ENCODE measurements at regions not wholly inside any gene's neighbourhood (a gene's known extent, or its start where the extent isn't known, plus 50 kb on each side); places are given as distances from the start of the nearest gene placed in this dataset.

DNA sequence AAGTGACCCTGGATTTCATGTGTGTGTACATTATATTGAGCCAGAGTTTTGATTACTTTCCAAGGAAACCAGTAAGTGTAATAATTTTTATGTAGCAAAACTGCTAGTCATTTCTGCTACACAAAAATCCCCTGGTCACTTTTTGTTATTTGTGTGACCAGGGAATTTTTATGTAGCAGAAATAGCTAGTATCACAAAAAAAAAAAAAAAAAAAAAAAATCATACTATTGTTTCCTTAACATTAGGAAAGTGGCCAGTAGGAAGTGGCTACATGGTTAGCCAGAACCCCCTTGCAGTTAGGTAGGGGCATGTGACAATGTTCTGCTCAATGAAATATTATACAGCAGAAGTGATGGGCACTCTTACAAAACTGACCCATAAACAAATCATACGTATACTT, 434.0 kb upstream of the BTBD3 start:
- no peak overlapping the region for H3K27ac ChIP-seq
- TF ChIP-seq, protein P1, sequence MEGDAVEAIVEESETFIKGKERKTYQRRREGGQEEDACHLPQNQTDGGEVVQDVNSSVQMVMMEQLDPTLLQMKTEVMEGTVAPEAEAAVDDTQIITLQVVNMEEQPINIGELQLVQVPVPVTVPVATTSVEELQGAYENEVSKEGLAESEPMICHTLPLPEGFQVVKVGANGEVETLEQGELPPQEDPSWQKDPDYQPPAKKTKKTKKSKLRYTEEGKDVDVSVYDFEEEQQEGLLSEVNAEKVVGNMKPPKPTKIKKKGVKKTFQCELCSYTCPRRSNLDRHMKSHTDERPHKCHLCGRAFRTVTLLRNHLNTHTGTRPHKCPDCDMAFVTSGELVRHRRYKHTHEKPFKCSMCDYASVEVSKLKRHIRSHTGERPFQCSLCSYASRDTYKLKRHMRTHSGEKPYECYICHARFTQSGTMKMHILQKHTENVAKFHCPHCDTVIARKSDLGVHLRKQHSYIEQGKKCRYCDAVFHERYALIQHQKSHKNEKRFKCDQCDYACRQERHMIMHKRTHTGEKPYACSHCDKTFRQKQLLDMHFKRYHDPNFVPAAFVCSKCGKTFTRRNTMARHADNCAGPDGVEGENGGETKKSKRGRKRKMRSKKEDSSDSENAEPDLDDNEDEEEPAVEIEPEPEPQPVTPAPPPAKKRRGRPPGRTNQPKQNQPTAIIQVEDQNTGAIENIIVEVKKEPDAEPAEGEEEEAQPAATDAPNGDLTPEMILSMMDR (IDR thresholded peaks at IDR 0.05), result no peak
- no peak for TF ChIP-seq POLR2A (IDR thresholded peaks at IDR 0.05)
- H3K9me3 ChIP-seq, result no peaks in the 10 kb centered on the region
- H3K4me1 ChIP-seq, result no peaks in the 10 kb centered on the region
- DNase-seq, result no peak
- H3K27me3 ChIP-seq, result no peaks in the 10 kb centered on the region
- H3K36me3 ChIP-seq, result no peaks in the 10 kb centered on the region
- no peak overlapping the region for H3K4me3 ChIP-seq

DNA sequence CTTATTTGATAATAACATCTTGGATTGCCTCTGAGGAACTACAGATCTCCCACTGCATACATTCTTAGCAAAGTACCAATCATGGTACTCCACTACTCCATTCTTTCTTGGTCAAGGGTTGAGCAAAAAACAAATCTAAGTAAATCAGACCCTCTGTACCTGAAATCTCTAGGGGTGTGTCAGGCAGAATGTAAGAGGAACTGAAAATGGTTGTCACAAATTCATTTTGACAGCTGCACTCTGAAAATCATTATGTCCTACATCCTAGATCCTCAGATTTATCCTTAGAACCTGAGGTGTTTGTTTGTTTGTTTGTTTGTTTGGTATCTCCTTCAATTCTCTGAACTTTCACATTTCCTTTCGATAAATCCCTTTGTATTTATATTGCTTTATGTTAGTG, 433.2 kb upstream of the BTBD3 start:
- Histone ChIP-seq H3K27me3 (no peaks in the 10 kb centered on the region), H3K9me3 (no peaks in the 10 kb centered on the region), H3K4me3 (no peak overlapping the region), H3K4me1 (no peaks in the 10 kb centered on the region), H3K27ac (no peak overlapping the region), H3K36me3 (no peaks in the 10 kb centered on the region)
- TF ChIP-seq POLR2A (IDR thresholded peaks at IDR 0.05), result no peak
- TF ChIP-seq, protein P1 (IDR thresholded peaks at IDR 0.05), result no peak
- DNase-seq, result no peak

DNA sequence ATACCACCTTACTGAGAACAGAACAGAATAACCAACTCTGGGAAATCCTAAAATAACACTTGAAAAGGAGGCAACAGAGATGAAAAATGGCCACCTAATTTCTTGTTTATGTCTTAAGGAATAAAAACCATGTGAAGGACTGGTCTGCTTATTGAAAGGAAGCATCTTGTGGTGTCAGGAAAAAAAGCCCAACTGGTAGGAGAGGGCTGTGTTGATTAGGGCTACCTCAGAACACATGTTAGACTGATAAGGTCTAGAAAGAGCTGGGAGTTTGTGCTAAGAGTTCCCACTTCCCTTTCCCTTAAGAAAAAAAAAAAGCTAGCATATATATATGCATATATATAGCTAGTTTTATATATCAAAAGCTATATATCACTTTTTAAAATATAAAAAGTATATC, 425.3 kb upstream of the BTBD3 start:
- Histone ChIP-seq H3K4me3 (no peak overlapping the region), H3K9me3 (no peaks in the 10 kb centered on the region), H3K36me3 (no peaks in the 10 kb centered on the region), H3K4me1 (no peaks in the 10 kb centered on the region), H3K27ac (no peak overlapping the region), H3K27me3 (no peaks in the 10 kb centered on the region)
- DNase-seq, result no peak
- no peak for TF ChIP-seq POLR2A (IDR thresholded peaks at IDR 0.05)
- TF ChIP-seq, protein P1 (IDR thresholded peaks at IDR 0.05), result no peak

DNA sequence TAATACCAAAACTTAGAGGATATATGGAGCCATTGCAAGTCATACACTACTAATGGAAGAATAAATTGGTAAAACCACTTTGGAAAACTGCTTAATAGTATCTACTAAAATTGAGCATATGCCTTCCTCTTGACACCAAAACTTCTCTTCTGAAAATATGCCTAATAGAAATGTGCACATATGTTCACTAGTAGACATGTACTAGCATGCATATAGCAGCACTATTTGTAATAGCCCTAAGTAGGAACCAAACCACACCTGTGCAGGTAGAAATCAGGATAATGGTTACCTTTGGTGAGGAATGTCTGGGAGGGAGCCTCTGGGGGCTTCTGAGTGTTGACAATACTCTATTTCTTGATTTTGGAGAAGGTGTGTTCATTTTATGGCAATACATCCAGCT, 424.8 kb upstream of the BTBD3 start:
- Histone ChIP-seq H3K9me3 (no peaks in the 10 kb centered on the region), H3K27ac (no peak overlapping the region), H3K36me3 (no peaks in the 10 kb centered on the region), H3K4me1 (no peaks in the 10 kb centered on the region), H3K27me3 (no peaks in the 10 kb centered on the region), H3K4me3 (no peak overlapping the region)
- TF ChIP-seq, protein P1 (IDR thresholded peaks at IDR 0.05), result no peak
- no peak for TF ChIP-seq POLR2A (IDR thresholded peaks at IDR 0.05)
- no peak for DNase-seq

DNA sequence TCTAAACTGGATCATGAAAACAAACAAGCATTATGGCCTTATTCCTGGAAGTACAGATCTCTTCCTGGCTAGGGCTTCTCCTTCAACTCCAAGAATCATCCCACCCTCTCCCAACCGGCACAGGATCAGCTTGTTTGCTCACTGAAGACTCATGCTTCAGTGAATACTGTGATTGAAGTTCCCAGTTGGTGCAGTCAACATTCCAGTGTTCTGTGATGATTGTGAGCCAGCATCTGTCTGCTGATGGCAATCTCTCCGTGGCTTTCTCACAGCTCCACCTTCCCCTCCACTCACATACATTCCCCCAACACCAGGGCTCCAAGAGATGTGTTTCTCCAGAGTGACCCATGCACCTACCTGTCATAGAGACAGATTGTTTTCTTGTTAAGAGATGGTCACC, 421.3 kb upstream of the BTBD3 start:
- H3K4me1 ChIP-seq, result no peaks in the 10 kb centered on the region
- no peaks in the 10 kb centered on the region for H3K9me3 ChIP-seq
- no peak overlapping the region for H3K4me3 ChIP-seq
- no peak for DNase-seq
- no peaks in the 10 kb centered on the region for H3K36me3 ChIP-seq
- no peak overlapping the region for H3K27ac ChIP-seq
- TF ChIP-seq, protein P1 (IDR thresholded peaks at IDR 0.05), result no peak
- TF ChIP-seq POLR2A (IDR thresholded peaks at IDR 0.05), result no peak
- no peaks in the 10 kb centered on the region for H3K27me3 ChIP-seq

DNA sequence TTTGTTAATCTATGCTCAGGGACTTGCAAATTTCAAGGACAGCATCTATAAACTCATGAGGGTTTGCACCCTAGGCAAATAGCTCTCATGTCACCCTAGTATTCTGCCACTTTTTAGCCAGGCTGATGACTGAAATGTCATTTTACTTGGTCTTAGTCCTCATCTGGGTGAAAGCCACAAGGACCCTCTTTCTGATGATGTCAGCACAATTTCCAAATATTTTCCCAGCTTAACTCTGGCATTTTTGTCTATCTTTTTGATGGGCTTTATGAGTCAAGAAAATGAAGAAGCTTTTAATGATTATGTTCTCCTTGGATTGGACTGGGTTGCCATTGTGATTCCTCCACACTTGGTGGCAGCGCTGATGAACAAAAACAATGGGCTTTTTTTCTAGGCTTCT, 420.1 kb upstream of the BTBD3 start:
- DNase-seq, result no peak
- TF ChIP-seq POLR2A (IDR thresholded peaks at IDR 0.05), result no peak
- TF ChIP-seq, protein P1 (IDR thresholded peaks at IDR 0.05), result no peak
- no peak overlapping the region for H3K27ac ChIP-seq

More for the DNA sequence above, 420.1 kb upstream of the BTBD3 start:
- H3K36me3 ChIP-seq, result no peaks in the 10 kb centered on the region
- no peaks in the 10 kb centered on the region for H3K4me1 ChIP-seq
- no peaks in the 10 kb centered on the region for H3K27me3 ChIP-seq
- H3K4me3 ChIP-seq, result no peak overlapping the region
- H3K9me3 ChIP-seq, result no peaks in the 10 kb centered on the region

All from Peyer's patch (tissue), 4 donors.